ENCODE measurements at regions not wholly inside any gene's neighbourhood (a gene's known extent, or its start where the extent isn't known, plus 50 kb on each side); places are given as distances from the start of the nearest gene placed in this dataset.
"Not testable (repeated sequence)": the region's sequence is repeated elsewhere in the genome, so short reads cannot be mapped to it uniquely, and the experiment has no call there.

- DNase-seq (ENCODE audit: low spot score), result no peak
- no peak for FAIRE-seq
Measured at GRCh38 chrX:856566-857290, 226.1 kb downstream of the SHOX start.

GRCh38 chrX:853304-853703 is 222.7 kb downstream of the SHOX start:
- FAIRE-seq (no peak), DNase-seq (ENCODE audit: low spot score) (no peak)

DNA sequence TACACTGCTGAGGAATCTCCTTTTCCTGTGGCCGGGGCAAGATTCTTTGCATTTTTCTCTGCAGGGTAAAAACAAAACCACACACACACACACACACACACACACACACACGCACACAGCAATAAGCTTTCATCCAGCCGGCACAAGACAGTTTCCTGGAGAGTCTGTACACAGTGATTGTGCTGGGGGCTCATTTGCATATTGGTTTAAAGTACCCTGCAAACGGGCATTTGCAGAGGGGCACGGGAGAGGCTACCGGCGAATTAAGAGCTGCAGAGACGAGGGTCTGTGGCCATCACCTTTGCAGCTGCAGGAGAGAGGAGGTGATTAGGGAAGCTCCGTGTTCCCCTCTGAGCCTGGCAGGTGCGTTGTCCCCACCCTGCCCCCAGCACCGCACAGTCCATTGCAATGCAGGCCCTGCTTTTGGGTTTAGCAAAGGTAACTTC is 219.9 kb downstream of the SHOX start:
- no peak for DNase-seq (ENCODE audit: low spot score)

DNA sequence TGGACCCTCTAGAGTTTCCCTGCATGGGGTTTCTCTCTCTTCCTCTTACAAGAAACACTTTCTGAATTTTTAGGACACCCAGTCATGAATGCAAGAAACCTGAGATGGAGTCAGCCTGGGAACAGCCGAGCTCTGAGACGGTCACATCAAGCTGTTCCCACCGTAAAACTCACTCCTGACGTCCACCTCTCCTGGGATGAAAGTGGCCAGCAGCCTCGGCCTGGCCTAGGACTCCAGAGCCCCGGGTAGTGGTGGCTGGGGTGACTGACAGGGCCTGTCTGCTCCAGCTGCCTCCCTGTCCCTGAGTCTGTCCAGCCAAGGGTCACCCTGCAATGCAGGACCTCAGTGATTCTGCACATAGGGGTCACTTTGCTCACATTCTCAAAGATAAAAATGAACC is 217.8 kb downstream of the SHOX start:
- FAIRE-seq, result no peak
- no peak for DNase-seq (ENCODE audit: low spot score)

More for the DNA sequence above, 219.9 kb downstream of the SHOX start:
- FAIRE-seq, result no peak

DNA sequence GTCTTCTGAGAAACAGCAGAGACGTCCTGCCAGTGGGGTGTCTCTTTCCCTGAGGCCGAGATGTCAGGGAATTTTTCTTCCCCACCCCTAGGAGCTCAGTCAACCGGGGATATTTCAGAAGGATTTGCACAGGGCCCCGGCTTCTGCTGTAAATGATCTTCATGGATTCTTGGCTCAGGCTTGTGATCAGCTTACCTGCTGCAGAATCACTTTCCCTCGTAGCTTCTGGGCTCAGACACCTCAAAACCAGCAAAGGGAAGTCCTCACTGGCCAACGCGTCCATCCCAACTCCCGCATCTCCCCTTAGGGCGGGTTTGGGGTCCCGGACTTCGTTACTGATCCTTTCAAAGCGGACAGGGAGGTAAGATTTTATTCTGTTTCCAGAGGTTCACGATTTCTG is 212.7 kb downstream of the SHOX start:
- DNase-seq (ENCODE audit: low spot score) (no peak), FAIRE-seq (no peak)

DNA sequence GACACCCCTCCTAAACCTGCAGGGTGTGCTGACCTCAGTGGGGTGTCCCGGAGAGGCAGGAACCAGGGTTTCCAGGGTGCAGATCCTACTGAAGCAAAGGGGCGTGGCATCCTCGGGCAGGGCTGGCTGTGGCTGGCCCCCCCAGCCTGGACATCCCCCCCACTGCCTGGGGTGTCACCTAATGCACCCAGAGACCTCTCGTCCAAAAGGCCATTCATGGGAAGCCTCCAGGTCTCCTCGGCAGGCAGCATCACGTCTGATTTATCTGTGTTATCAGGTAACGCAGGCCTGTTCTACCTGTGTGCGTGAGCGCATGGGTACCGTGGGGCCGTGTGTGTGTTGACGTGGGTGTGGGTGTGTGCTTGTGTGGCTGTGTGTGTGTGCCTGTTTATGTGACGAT is 210.0 kb downstream of the SHOX start:
- FAIRE-seq, result no peak

DNA sequence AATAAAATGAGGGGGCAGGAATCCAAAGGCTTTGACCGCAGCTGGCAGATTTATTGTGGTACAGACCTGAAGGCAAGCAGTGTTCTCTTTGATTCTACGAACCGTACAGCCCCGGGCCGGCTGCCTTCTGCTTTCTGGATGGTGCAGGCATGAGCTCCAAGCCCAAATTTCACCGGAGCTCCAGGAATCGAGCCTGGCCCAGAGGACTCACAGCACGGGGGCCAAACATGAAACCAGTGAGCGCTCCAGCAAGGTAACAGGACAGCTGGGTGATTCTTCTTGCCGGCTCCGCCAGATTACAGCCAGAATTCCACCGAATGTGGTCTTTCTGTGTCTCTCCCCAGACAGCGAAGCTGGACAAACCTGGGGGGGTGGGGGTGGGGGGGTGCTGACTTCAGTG is 208.1 kb downstream of the SHOX start:
- not testable (repeated sequence) for FAIRE-seq; DNase-seq (ENCODE audit: low spot score)

More for the DNA sequence above, 210.0 kb downstream of the SHOX start:
- no peak for DNase-seq (ENCODE audit: low spot score)

- FAIRE-seq; DNase-seq (ENCODE audit: low spot score): not testable (repeated sequence)
Measured at GRCh38 chrX:835857-836256, 205.3 kb downstream of the SHOX start.

- FAIRE-seq, result no peak
- DNase-seq (ENCODE audit: low spot score), result no peak
Measured at GRCh38 chrX:830532-830931, 199.9 kb downstream of the SHOX start.

GRCh38 chrX:829145-829544 is 198.6 kb downstream of the SHOX start:
- DNase-seq (ENCODE audit: low spot score) (no peak), FAIRE-seq (no peak)

DNA sequence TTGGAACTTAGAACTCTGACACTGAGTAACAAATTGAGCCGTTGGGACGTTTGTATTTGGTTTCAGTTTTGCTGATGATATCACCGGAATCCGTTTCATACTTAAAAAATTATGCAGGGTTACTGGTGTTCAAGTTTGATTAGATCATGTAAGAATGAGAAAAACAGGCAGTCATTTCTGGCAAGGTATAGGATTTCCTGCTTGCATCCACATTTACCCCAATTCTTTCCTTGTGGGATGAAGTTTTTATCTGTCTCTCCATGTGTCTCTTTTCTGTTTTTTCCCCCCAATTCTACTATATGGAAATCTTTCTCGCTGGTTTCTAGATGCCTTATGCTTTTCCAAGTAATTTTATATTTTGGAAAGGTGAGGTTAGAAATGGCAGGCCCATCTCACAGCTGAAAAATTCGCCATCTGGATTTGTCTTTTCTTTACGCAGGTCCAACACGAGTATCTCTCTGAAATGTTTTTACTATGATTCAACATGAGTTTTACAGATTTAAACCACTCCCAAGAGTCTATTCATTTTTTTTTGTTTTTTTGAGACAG is 197.9 kb downstream of the SHOX start:
- DNase-seq (ENCODE audit: low spot score), result no peak
- no peak for FAIRE-seq

GRCh38 chrX:826448-826847 is 195.9 kb downstream of the SHOX start:
- DNase-seq (ENCODE audit: low spot score), result no peak
- no peak for FAIRE-seq

- FAIRE-seq (no peak), DNase-seq (ENCODE audit: low spot score) (no peak)
Measured at GRCh38 chrX:825991-826390, 195.4 kb downstream of the SHOX start.

GRCh38 chrX:823073-823472 is 192.5 kb downstream of the SHOX start:
- FAIRE-seq, result not testable (repeated sequence)

DNA sequence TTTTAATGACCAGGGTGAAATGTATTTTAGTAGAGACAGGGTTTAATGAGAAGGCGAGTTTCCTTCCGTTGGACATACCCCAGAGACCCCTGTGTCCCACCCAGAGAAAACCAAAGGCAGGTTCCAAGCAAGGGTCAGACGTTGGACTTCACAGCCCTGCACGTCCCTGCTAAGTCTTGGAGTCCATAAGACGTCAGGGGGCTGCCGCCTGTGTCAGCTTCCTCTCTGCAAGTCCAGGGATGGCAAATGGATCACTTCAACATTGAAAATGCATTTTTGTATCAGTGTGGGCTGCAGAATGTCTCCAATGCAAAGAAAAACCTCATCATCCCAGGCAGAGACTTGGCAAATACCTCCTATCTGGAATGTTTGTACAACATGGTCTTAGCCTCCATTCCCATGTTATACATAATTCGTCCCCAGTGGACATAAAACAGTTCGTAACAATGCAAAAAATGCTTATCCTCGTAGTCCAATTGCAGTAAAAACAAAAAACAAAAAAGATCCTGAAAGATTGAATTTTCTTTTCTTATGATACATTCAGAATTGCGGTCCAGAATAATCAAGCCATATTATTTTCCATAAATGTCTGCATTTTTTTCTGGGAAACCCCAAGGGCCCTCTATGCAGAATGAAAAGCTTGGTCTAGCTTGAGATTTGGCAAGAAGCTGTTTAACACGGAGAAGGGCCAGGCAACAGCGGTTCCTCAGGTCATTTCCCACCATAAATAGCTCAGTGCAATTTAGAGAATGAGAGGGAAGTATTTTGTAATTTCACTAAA is 190.9 kb downstream of the SHOX start:
- DNase-seq (ENCODE audit: low spot score) (no peak), FAIRE-seq (no peak)

More at GRCh38 chrX:823073-823472, 192.5 kb downstream of the SHOX start:
- DNase-seq (ENCODE audit: low spot score), result not testable (repeated sequence)

DNA sequence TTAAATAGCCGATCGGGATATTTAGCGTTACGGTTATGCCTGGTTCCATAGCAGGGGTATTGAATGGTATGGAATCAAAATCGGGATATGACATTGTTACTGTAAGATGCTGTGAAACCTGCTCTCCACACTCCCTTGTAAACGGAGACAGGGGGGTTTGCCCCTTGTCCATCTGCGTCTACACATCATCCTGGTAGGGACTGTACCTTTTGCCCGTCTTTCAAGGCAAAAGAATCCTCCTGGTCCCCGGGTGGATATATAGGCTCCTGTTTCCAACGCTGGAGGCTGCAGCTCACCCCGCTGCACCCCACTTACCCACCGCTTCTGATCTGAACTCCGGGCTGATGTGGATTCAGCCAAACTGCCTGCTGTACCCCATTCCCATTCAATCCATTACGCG is 189.1 kb downstream of the SHOX start:
- FAIRE-seq, result no peak
- DNase-seq (ENCODE audit: low spot score), result no peak

DNA sequence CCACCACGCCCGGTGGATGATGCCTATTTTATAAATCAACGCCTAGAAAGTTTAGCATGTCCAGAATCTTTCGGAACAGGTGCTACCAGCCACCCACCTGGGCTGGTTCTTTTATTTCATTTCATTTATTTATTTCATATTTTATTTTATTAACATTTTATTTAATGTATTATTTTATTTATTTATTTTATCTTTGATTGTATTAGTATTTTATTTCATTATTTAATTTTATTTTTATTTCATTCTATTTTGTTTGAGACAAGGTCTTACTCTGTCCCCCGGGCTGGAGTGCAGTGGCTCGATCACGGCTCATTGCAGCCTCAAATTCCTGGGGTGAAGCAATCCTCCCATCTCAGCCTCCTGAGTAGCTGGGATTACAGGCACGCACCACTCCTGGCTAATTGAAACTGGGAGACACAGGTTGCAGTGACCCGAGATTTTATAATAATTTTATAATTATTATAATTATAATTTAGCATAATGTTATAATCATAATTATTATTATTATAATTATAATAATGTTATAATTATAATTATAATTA is 187.2 kb downstream of the SHOX start:
- FAIRE-seq, result no peak
- no peak for DNase-seq (ENCODE audit: low spot score)

DNA sequence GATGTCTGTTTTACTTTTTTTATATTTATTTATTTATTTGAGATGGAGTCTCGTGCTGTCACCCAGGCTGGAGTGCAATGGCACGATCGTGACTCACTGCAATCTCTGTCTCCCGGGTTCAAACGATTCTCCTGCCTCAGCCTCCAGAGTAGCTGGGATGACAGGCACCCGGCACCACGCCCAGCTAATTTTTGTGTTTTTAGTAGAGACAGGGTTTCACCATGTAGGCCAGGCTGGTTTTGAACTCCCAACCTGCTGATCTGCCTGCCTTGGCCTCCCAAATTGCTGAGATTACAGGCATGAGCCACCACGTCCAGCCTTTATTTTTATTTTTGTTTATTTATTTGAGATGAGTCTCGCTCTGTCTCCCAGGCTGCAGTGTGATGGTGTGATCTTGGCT is 186.6 kb downstream of the SHOX start:
- not testable (repeated sequence) for DNase-seq (ENCODE audit: low spot score); FAIRE-seq

DNA sequence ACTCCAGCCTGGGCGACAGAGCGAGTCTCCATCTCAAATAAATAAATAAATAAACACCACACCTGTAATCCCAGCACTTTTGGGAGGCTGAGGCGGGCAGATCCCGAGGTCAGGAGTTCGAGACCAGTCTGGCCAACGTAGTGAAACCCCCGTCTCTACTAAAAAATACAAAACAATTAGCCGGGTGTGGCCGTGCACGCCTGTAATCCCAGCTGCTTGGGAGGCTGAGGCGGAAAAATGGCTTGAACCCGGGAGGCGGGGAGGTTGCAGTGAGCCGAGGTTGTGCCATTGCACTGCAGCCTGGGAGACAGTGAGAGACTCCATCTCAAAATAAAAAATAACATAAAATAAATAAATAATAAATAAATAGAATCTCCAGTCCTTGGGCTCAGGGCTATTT is 185.8 kb downstream of the SHOX start:
- no peak for DNase-seq (ENCODE audit: low spot score)
- FAIRE-seq, result no peak

- DNase-seq (ENCODE audit: low spot score) (no peak), FAIRE-seq (no peak)
Measured at GRCh38 chrX:810186-810585, 179.6 kb downstream of the SHOX start.

DNA sequence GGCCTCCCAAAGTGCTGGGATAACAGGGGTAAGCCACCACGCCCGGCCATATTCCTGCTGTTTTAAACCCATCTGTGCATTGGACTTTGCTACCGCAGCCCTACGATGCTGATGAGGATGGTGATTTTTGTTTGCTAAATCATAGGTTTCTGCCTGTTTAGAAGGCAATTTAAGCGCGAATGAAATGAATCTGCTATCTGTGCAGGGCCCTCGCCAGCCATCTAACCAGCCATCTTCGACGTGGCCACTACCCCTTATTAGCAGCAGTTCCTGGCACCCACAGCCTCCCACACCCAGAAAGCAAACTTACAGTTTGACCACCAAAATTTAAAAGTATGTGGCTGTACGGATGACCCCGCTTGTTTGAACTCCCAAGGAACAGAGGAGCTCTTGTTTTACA is 178.5 kb downstream of the SHOX start:
- no peak for DNase-seq (ENCODE audit: low spot score)
- no peak for FAIRE-seq

GRCh38 chrX:806586-806985 is 176.0 kb downstream of the SHOX start:
- DNase-seq (ENCODE audit: low spot score) (no peak), FAIRE-seq (no peak)
